ENCODE measurements at regions not wholly inside any gene's neighbourhood (a gene's known extent, or its start where the extent isn't known, plus 50 kb on each side); places are given as distances from the start of the nearest gene placed in this dataset.
"Not testable (repeated sequence)": the region's sequence is repeated elsewhere in the genome, so short reads cannot be mapped to it uniquely, and the experiment has no call there.

DNA sequence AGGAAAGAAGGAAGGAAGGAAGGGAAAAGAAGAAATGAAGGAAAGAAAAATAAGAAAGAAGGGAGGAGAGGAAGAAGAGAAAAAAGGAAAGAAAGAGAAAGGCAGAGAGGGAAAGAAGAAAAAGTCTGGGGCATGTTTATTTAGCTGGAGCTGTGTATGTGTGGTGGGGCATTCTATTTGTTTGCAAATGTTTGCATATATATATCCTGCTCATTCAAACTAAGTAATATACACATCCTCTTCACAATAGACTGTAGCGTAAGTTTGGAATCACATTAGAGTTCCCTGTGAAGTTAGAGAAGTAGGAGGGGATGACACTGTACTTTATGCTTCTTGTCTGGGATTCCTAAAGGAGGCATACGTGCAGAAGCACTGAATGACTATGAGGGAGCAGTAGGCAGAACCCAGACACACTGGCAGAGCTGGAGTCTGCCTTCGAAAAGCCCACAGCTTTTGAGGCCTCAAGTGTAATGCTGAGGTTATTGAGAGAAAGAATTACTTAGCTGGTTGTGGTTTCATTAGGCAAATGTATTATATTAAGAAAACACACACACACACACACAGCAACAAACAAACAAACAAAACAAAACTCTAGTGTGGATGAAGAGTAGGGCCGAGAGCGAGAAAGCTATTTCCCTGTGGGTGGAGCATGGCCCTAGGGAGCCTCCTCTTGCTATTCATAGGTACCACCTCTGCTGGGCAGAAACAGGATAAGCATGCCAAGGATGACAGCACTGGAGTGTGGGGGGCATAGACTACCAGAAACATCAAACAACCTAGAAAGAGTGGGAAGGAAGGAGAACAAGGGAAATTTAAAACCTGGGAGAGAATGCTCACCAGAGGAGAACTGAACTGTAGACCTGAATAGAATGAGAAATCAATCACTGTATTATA is 905.1 kb upstream of the NXPH2 start:
- no peak for DNase-seq

DNA sequence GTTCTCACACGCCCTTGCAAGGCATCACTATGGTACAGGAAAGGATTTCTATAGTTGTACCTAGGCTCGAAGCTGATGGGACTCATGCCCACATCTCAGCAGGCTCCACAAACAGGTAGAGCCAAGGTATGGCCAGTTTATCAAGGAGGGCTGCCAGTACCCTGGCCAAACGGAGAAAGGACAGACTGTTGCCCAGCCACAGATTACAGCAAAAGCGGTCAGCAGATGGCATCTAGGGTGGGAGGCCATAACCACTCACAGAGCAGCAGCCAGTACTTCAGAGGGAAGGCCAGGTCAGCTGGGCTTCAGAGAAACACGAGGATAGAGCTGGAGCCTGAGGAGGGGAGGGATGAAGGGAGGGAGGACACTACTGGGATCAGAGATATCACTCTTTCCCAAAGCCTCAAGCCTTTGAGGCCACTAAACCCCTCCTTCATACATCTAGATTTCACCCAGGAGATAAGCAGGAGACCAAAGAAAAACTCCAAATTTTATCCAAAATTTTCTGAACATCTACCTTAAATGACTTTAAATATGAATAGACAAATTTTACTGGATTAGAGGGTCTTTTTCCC is 904.2 kb upstream of the NXPH2 start:
- no peak for DNase-seq

DNA sequence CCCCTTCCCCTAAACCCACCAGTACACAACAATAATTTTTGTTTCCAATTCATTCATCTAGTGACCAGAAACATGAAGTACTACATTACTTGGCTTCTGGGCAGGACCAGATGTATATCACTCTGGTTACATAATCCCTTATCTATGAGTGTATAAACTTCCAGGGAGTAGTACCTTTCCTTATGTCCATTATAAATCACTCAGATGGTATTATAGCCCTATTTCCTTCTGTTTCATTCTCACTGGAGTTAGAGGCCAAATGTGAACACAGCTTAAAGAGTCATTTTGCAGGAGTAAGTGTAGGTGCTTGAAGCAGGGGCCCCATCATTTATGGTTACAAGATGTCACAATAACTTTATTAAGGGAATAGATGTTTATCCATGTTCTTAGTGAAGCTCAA is 894.4 kb upstream of the NXPH2 start:
- no peak for DNase-seq

DNA sequence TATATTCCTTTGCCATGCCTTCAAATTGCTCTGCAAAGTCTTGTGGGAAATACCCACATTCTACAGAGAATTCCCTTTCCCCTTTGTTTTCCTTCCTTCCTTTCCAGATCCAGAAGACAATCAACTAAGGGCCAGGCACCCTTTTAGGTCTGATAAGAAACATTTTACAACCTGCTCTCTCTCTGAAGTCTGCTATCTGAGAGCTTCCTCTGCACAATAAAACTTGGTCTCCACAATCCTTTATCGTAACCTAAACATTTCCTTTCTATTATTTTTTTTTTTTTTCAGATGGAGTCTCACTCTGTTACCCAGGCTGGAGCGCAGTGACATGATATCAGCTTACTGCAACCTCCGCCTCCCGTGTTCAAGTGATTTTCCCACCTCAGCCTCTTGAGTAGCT is 893.3 kb upstream of the NXPH2 start:
- not testable (repeated sequence) for DNase-seq

DNA sequence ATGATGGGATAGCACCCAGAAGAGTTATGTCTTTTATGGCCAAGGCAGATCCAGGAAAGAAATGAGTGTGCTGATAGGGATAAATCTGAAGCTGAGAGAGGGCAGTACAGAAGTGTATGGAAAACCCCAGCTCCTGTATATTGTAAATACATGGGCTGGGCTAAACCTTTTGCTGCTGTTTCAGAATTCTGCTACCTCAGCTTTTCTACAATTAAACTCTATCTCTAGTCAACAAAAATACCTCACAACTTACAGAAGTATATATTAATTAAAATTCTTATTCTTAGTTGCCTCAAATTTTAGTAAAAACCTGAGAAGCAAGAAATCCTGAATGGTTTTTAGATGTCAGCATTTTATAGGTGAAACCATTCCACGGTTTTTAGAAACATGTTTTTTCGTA is 889.5 kb upstream of the NXPH2 start:
- no peak for DNase-seq

DNA sequence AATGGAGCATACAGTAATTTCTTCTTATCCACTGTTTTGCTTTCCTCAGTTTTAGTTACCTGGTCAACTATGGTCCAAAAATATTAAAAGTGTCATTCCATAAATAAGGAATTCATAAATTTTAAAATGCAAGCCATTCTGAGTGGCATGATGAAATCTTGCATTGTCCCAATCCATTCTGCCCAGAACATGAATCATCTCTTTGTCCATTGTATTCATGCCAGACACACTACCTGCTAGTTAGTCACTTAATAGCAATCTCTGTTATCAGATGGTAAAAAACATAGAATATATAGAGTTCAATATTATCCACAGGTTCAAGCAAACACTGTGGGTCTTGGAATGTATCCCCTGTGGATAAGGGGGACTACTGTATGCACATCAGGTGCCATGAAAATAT is 872.2 kb upstream of the NXPH2 start:
- no peak for DNase-seq

DNA sequence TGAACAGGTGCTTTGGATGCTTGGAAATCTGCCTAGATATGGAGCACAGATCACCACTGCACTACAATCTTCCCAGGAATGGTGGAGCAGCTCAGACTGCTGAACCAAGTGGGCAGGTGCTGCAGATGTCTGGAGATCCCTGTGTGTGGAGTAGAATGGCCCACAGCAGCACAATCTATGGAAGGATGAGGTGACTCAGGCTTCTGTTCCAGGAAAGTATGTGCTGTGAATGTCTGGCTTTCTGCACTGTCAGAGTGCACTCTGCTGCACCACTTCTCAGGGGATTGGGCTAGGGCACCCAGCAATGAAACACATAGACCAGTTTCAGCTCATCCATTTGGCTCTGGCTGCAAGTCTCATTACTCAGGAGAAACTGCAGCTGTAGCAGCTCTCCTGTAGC is 865.4 kb upstream of the NXPH2 start:
- DNase-seq: no peak

DNA sequence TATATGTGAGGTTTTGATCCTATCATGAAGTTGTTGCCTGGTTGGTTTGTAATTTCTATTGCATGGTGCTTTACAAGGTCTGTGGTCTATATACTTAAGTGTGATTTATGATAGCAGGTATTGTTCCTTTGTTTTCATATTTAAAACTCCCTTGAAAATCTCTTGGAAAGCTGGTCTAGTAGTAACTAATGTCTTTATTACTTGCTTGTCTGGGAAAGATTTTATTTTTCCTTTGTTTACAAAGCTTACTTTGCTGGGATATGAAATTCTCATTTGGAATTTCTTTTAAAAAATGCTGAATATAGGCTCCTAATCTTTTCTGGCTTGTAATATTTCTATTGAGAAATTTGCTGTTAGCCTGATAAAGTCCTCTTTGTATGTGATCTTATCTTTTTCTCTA is 862.9 kb upstream of the NXPH2 start:
- DNase-seq: no peak

DNA sequence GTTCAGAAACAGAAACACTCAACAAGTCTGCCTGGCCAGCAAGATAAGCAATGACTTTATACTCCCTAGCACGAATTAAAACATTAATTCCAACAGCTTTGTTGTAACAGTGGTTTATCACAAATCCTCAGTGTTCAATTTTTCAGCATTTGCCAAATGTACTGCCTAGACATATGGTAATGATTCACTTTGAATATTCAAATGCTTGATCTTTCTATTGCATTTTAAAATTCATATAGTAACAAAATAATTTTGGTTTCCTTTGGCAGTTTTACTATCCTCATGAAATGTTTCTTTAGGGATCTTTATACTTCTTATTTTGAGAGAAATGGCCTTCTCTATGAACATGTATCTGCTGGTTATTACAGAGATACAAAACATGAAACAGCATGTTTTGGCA is 851.8 kb upstream of the NXPH2 start:
- DNase-seq: no peak

DNA sequence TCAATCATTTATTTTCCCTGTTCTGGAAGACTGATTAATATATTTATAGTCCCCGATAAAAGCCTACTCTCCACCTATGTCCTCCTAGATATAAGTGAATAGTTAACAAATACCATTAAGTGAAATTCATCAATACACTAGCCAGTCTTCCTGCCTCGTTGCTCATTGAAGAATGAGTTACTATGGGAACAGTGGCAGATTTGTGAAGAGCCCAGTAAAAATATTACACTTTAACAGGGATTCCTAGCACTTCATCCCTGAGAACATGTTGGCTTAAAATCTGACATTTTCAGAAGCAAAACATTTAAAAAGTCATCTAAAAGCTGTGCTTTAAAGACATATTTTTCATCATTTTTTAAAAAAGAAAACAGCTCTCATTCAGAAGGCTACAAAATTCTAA is 848.7 kb upstream of the NXPH2 start:
- no peak for DNase-seq

DNA sequence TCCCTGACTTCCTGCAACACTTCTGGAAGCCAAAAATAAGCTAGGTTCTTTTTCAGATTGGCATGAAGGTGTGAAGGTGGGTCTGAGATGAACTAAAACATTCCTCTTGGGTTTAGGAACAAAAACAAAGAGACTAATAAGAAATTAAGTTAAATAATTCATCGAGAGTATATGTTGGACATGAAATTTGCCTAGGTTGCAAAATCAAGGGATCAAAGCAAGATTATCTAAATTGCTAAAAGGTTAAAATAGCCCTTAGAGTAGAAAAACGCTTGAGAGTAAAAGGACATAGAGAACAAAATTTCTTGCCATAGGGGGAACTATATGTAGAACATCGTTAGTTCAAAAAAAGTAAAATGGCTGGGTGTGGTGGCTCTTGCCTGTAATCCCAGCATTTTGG is 845.9 kb upstream of the NXPH2 start:
- no peak for DNase-seq

DNA sequence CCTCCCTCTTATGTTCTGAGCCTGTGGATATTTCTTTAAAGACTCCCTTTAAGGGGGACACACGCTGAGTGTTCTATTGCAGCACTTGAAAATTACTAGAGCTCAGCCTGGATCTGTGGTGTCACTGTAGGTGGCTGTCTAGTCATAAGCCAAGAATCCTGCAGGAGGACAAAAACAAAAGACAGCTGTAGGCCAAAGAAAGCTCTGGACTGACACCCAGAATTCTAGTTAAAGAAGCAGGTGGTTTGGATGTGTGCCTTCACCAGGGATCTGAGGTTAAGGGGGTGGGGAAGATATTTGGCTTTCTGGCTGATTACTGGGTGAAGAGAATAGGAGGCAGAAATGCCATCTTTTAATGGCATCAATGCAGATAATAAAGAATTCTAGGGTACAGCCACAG is 842.5 kb upstream of the NXPH2 start:
- no peak for DNase-seq

DNA sequence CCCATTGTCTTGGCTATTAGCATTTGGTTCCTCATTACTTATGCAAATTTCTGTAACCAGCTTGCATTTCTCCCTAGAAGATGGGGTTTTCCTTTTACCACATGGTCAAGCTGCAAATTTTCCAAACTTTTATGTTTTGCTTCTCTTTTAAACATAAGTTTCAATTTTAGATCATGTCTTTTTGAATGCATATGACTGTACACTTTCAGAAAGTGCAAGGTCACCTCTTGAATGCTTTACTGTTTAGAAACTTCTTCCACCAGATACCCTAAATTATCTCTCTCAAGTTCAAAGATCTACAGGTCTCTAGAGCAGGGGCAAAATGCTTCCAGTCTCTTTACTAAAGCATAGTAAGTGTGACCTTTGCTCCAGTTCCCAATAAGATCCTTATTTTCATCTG is 837.6 kb upstream of the NXPH2 start:
- no peak for DNase-seq

DNA sequence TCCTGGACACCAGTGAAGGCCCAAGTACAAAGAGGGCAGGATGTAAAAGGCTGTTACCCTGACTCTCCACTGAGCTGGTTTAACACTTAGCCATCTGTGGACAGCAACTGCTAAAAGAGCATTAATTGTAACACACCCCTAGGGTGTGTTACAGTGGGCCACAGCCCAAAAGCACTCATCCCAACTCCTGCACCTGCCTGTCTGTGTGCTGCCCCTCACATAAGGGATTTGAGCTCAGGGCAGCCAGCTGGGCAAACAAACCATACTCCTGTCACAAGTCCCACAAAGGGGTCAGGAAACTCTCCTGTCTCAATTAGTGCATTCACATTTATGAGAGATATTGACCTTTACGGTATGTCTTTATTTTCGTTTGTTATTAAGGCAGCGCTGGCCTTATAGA is 833.1 kb upstream of the NXPH2 start:
- no peak for DNase-seq

DNA sequence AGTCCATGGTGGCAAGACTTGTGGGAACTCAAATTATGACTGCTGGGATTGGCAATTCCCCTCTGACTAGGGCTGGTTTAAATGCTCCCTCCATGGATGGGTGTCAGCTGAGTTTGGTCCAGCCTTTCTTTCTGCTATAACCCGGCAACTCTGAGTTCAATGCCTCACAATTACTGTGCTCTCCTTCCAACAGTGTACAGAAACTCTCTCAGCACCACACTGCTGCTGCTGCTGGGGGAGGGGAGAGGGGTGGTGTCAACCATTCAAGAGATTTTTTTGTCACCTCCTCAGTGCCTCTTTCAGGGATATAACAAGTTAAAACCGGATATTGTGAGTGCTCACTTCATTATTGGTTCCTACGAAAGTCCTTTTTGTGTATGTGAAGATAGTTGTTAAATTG is 830.3 kb upstream of the NXPH2 start:
- no peak for DNase-seq

DNA sequence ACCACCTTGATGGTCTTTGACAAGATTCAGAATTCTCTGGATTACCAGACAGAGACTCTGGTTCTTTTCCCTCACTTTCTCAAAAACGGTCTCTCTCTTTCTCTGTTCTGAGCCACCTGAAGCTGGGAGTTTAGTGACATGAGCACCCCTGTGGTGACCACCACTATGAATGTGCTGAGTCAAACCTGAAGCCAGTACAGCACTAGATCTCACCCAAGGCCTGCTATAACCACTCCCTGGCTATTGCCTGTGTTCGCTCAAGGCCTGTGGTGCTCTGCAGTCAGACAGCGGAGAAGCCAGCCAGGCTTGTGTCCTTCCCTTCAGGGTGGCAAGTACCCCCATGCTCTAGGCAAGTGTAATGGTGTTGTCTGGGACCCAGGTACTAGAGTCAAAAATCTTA is 828.9 kb upstream of the NXPH2 start:
- no peak for DNase-seq

DNA sequence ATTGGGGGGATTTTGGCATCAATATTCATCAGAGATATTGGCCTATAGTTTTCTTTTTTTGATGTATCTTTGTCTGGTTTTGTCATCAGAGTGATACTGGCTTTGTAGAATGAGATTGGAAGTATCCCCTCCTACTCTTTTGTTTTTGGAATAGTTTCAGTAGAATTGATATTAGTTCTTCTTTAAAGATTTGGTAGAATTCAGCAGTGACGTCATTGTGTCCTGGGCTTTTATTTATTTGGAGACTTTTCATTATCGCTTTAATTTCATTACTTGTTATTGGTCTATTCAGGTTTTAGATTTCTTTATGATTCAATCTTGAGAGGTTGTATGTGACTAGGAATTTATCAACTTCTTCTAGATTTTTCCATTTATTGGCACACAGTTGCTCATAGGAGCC is 825.5 kb upstream of the NXPH2 start:
- DNase-seq: no peak

DNA sequence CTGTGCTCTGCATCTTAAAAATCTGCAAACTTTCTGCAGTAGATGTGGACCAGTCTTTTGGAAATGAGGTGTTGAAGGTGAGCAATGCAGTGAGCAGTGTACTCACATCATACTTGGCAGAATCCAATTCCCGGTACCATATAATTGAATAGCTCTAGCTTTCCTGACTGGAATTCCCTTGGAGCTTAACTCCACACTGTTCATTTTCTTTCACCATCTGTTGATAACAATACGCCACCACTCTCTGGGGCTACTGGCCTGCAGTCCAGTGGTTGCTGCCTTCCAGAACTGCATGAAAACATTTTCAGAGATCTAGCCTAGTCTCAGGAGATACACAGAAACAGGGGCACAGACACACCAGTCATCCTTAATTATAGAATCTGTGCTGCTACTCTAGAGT is 820.0 kb upstream of the NXPH2 start:
- DNase-seq: no peak

DNA sequence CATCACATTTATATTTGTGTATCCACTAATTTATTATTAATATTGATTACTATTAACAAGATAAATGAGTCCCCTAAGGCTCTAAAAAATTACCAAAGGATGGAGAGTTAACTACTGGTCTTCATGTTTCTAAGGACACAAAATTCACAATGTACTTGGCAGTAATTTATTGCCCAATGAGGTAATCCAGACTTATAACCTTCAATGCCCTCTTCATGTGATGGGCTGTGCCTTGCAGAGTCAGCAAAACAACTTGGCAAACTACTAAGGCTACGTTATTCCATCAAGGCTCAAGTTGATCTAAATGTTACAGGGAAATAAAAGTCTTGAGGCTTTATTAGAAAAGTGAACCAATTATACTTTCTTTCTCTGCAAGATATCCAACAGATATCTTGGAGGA is 804.9 kb upstream of the NXPH2 start:
- DNase-seq: no peak

DNA sequence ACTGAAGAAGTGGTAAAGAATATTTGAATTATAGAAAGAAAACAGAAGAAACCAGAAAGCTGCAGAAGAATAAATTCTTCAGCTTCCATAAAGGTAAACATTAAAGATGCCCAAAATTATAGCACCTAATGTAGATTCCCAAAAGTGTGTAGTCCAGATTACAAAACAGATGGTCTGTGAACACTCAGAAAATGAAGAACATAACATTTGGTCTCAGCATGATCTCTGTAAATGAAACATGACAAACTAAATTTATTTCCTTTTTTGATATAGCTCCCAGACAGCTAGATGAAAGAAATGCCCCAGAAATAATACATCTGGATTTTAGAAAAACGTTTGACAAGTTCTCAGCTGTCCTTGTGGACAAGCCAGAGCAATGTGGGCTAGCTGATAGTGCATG is 794.2 kb upstream of the NXPH2 start:
- no peak for DNase-seq

DNA sequence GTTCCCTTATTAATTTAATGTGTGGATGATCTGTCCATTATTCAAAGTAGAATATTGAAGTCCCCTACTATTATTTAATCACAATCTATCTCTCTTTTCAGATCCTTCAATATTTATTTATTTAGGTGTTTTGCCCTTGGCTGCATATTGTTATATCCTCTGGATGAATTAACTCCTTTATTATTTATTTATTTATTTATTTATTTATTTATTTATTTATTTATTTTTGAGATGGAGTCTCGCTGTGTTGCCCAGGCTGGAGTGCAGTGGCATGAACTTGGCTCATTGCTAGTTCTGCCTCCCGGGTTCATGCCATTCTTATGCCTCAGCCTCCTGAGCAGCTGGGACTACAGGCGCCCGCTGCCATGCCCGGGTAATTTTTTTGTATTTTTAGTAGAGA is 776.6 kb upstream of the NXPH2 start:
- DNase-seq: no peak

DNA sequence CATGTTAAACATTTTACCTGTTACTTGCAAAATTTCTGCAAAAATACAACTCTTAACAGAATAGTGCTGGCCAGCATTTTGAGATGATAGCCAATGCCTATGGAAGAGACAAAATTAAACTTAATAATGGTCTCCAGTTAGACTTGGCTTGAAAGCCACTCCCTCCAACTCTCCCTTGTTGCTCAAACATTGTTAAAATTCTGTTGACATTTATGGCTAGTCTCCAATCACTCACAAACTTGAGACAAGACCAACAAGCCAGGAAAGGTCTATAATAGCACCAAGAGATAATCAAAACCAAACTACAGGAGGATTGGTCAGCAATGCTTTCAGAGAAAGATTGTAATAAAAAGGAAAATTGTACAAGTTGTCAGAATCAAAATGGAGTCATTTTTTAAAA is 770.7 kb upstream of the NXPH2 start:
- DNase-seq: no peak

DNA sequence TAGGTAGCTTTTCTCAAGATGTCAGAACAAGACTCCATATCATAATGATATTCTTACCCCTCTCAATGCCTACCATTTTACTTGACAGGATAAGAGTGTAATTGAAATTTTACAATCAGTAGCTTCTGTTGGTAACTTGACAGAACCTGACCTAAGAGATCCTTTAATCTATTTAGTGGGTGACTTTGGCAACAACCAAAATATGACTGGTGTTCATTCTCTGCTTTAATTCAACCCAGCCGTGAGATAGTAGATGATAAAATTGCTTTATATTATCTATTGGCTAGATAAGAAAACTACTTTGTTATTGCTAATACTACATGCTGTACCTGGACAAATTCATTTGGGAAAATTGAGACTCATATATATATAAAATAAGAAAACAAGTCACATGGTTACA is 770.2 kb upstream of the NXPH2 start:
- no peak for DNase-seq

DNA sequence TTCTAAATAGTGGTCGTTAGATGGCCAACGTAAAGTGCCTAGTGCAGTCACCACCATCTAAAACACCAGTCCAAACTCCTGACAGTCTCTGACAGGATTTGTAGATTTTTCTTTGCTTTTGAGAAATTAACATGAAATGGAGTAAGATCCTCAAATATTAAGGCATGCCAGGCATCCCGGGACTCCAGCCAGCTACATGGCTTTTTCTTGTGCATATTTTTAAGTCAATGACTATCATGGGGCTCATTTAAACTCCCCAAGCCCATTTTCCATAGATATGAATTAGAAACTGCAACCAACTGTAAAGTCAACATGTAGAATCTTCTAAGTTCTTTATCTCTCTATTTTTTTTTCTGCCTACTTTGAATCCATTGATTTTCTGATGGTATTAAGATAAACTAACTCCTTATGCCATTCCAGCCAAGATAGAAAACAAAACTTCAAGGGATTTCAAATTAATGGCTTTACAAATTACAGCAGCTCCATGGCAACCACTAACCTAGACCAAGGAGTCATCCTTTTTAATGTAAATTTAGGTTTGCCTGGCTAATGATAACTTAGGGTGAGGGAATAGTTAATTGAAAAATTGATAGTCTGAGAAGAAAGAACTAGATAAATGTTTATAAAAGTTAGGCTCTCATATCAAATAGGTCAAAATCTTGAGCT is 764.1 kb upstream of the NXPH2 start:
- no peak for DNase-seq

Data from fibroblast of skin of right biceps (primary cell).